Tibial nerve (tissue), 4 donors: ENCODE measurements at regions not wholly inside any gene's neighbourhood (a gene's known extent, or its start where the extent isn't known, plus 50 kb on each side); places are given as distances from the start of the nearest gene placed in this dataset.

ENCODE experiments used
- DNase-seq, 2 donors: peaks; one replicate each; pipeline ENCODE4 v3.0.0-alpha.2; 2019; ENCODE audit warnings: low spot score in 2 of 2
- H3K27ac ChIP-seq, 4 donors: fragments of 200-600 bp; sonication (generic) in 3 of 4; one replicate each; pipeline ENCODE4 v1.5.1; 2017 to 2019; ENCODE audit warnings: mild to moderate bottlenecking in 1 of 4
- H3K27me3 ChIP-seq, 2 donors: fragments of 200-600 bp; sonication (generic) in 1 of 2; one replicate each; pipeline versions ENCODE4 v1.5.1 to v1.6.0; 2017 to 2019
- H3K36me3 ChIP-seq, 3 donors: fragments of 200-600 bp; sonication (generic); one replicate each; pipeline ENCODE4 v1.5.1; 2018 to 2019
- H3K4me1 ChIP-seq, 4 donors: fragments of 200-600 bp; sonication (generic) in 3 of 4; one replicate each; pipeline ENCODE4 v1.5.1; 2017 to 2019
- H3K4me3 ChIP-seq, 4 donors: fragments of 200-600 bp; sonication (generic) in 3 of 4; one replicate each; pipeline ENCODE4 v1.5.1; 2017 to 2019; ENCODE audit warnings: mild to moderate bottlenecking in 1 of 4, moderate library complexity in 1 of 4
- H3K9me3 ChIP-seq, 4 donors: fragments of 200-600 bp; sonication (generic) in 3 of 4; one replicate each; pipeline ENCODE4 v1.5.1; 2017 to 2019
- CTCF ChIP-seq, 5 experiments: fragments of 200-600 bp in 3 of 5; fragments of 450-650 bp in 2 of 5; sonication (generic) in 3 of 5; IDR thresholded peaks; one replicate each; pipeline ENCODE4 v1.5.1; 2016 to 2019; ENCODE audit warnings: antibody characterized with exemption in 5 of 5, mild to moderate bottlenecking in 3 of 5, moderate library complexity in 2 of 5
- EP300 ChIP-seq, 2 donors: sonication (generic); formaldehyde crosslinking; IDR thresholded peaks; one replicate each; pipeline ENCODE4 v1.6.1; 2017; ENCODE audit warnings: antibody characterized with exemption in 2 of 2, mild to moderate bottlenecking in 1 of 2
- POLR2A ChIP-seq, 2 donors: fragments of 450-650 bp; IDR thresholded peaks; one replicate each; pipeline ENCODE4 v1.6.1; 2017; ENCODE audit warnings: antibody characterized with exemption in 2 of 2, mild to moderate bottlenecking in 2 of 2, moderate library complexity in 2 of 2
- WGBS, 2 donors: methylation state at CpG; one replicate each; pipeline ENCODE4 v1.1.5; 2018; 5-methylcytosine and 5-hydroxymethylcytosine counted together

- Histone ChIP-seq H3K4me3 (no peak overlapping the region), H3K27me3 (no peaks in the 10 kb centered on the region), H3K27ac (no peak overlapping the region), H3K4me1 (no peaks in the 10 kb centered on the region), H3K9me3 (no peaks in the 10 kb centered on the region), H3K36me3 (no peaks in the 10 kb centered on the region)
- DNase-seq, result no peak
- TF ChIP-seq CTCF (IDR thresholded peaks at IDR 0.05), result no peak
- no peak for TF ChIP-seq POLR2A (IDR thresholded peaks at IDR 0.05)
- TF ChIP-seq EP300 (IDR thresholded peaks at IDR 0.05), result no peak
Observed at GRCh38 chr2:175627405-175627804, 374.7 kb downstream of the LNPK start.

DNA sequence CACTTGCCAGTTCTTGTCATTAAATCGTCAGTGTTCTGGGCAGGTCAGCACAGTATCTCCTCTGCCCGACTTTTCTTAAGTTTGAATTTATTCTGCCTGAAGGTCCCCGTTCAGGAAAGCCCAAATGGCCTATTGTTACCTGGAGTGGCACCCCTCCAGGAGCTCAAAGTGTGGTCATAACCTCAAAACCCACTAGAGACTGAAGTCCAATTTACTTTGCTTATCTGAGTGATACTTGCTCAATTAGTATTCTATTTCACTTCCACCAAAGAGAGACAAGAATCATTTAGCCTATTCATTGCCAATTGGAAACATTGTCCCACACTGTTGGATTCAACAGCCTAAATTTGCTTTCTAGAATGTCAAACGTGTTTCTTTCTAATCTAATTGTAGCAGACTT, 375.3 kb downstream of the LNPK start:
- Histone ChIP-seq H3K9me3 (no peaks in the 10 kb centered on the region), H3K27me3 (no peaks in the 10 kb centered on the region), H3K27ac (no peak overlapping the region), H3K36me3 (no peaks in the 10 kb centered on the region), H3K4me3 (no peak overlapping the region), H3K4me1 (no peaks in the 10 kb centered on the region)
- TF ChIP-seq CTCF (IDR thresholded peaks at IDR 0.05) (no peak), EP300 (IDR thresholded peaks at IDR 0.05) (no peak), POLR2A (IDR thresholded peaks at IDR 0.05) (no peak)
- DNase-seq, result no peak
- WGBS, 2 donors, result 77 to 87% methylated on average over 4 of the region's 4 CpGs

DNA sequence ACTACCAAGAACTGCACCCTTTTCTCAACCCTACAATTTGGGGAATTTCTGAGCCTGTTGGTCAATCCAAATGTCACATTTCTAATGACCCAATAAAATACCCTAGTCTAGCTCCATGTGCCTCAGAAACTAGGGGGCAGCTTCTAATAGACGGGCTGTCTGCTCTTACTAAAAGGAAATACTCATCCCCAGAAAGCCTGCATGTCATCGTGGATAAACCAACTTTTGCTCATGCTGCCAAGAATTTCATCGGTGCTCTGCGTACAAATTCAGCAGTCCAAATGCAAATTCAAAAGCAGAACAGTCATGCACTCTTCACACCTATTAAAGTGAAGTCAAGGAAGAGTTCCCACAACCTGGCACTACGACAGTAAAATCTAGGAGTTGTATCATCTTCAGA, 377.3 kb downstream of the LNPK start:
- TF ChIP-seq CTCF (IDR thresholded peaks at IDR 0.05) (no peak), POLR2A (IDR thresholded peaks at IDR 0.05) (no peak), EP300 (IDR thresholded peaks at IDR 0.05) (no peak)
- DNase-seq, result no peak
- WGBS, 2 donors, result 67 to 80% methylated on average over 5 of the region's 5 CpGs

GRCh38 chr2:175624211-175624761, 377.8 kb downstream of the LNPK start:
- H3K9me3 ChIP-seq, result no peaks in the 10 kb centered on the region
- no peak for TF ChIP-seq EP300 (IDR thresholded peaks at IDR 0.05)
- no peak for TF ChIP-seq POLR2A (IDR thresholded peaks at IDR 0.05)
- TF ChIP-seq CTCF (IDR thresholded peaks at IDR 0.05), result no peak
- H3K27ac ChIP-seq, result no peak overlapping the region
- no peak overlapping the region for H3K4me3 ChIP-seq
- no peak for DNase-seq
- no peaks in the 10 kb centered on the region for H3K36me3 ChIP-seq
- no peaks in the 10 kb centered on the region for H3K4me1 ChIP-seq
- no peaks in the 10 kb centered on the region for H3K27me3 ChIP-seq

More for the DNA sequence above, 377.3 kb downstream of the LNPK start:
- no peaks in the 10 kb centered on the region for H3K36me3 ChIP-seq
- H3K4me1 ChIP-seq, result no peaks in the 10 kb centered on the region
- no peaks in the 10 kb centered on the region for H3K27me3 ChIP-seq
- no peak overlapping the region for H3K4me3 ChIP-seq
- H3K9me3 ChIP-seq, result no peaks in the 10 kb centered on the region
- no peak overlapping the region for H3K27ac ChIP-seq

- no peaks in the 10 kb centered on the region for H3K36me3 ChIP-seq
- no peak overlapping the region for H3K4me3 ChIP-seq
- no peak for TF ChIP-seq POLR2A (IDR thresholded peaks at IDR 0.05)
- no peak for TF ChIP-seq EP300 (IDR thresholded peaks at IDR 0.05)
- TF ChIP-seq CTCF (IDR thresholded peaks at IDR 0.05), result no peak
- no peaks in the 10 kb centered on the region for H3K4me1 ChIP-seq
- H3K9me3 ChIP-seq, result no peaks in the 10 kb centered on the region
- no peak for DNase-seq
- no peak overlapping the region for H3K27ac ChIP-seq
- no peaks in the 10 kb centered on the region for H3K27me3 ChIP-seq
- 86 to 90% methylated on average over 2 of the region's 2 CpGs for whole genome bisulfite sequencing, 2 donors
Observed at GRCh38 chr2:175621821-175622220, 380.2 kb downstream of the LNPK start.
